A204.1 (cell line): ENCODE measurements at regions not wholly inside any gene's neighbourhood (a gene's known extent, or its start where the extent isn't known, plus 50 kb on each side); places are given as distances from the start of the nearest gene placed in this dataset.
"Not testable (repeated sequence)": the region's sequence is repeated elsewhere in the genome, so short reads cannot be mapped to it uniquely, and the experiment has no call there.

Source experiments
- FAIRE-seq: peaks from 2 replicates; lab custom pipeline; 2012; peaks lifted over from hg19 to GRCh38; lab: Jason Lieb, UNC

DNA sequence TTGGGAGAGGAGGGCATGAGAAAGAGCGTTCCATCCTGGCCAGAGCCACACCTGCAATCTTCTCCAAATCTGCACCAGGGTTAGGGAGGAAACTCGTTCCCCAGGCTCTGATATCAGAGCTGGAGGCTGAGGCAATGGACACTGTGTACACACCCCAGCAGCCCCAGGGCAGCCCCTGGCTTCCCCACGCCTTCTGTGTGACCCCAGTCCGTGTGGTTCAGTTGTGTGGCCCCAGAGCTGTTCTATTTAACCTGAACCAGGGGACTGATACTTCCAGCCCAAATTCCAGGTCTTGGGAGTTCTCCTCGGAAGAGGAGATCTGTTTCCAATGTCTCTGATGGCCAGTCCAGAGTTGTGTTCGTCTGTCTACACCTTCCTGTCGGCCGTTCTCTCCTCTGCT, 242.6 kb upstream of the EXOC2 start:
- no peak for FAIRE-seq

DNA sequence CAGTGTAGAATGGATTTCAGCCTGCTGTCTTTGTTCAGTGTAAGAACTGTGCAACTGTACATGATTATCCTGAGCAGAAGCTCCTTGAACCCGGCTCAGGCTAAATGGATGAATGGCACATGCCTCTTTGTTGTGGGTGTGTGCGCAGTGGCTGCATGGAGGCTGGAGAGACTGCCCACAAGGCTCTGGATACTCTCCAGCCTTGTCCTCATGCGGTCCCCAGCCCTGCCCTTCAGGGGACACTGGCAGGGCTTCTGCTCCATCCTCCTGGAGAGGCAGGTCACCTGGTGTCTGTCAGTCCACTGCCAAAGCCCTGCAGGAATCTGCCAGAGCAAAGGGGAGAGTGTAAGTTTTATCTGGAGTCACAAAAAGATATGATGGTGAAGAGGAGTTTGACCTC, 241.7 kb upstream of the EXOC2 start:
- FAIRE-seq: no peak

DNA sequence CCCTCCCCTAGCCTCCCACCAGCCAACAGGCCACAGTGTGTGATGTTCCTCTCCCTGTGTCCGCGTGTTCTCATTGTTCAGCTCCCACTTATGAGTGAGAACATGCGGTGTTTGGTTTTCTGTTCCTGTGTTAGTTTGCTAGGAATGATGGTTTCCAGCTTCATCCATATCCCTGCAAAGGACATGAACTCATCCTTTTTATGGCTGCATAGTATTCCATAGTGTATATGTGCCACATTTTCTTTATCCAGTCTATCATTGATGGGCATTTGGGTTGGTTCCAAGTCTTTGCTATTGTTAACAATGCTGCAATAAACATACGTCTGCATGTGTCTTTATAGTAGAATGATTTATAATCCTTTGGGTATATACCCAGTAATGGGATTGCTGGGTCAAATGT, 239.0 kb upstream of the EXOC2 start:
- not testable (repeated sequence) for FAIRE-seq

DNA sequence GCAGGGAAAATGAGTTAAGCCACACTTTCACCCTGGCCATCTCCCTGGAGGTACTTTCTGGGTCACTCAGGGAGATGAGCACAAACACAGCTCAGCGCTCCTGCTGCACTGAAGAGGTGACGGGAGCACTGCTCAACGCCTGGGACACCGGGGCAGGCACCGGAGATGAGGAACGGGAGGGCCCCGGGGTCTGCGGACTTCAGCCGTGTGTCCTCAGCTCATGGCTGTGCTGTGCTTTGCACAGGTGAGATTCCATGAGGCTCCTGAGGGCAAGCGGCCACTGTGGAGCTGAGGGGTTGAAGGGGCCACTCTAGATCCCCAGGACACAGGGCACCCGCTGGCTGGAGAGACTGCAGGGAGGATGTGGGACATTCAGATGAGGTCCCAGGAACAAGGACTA, 234.2 kb upstream of the EXOC2 start:
- no peak for FAIRE-seq

DNA sequence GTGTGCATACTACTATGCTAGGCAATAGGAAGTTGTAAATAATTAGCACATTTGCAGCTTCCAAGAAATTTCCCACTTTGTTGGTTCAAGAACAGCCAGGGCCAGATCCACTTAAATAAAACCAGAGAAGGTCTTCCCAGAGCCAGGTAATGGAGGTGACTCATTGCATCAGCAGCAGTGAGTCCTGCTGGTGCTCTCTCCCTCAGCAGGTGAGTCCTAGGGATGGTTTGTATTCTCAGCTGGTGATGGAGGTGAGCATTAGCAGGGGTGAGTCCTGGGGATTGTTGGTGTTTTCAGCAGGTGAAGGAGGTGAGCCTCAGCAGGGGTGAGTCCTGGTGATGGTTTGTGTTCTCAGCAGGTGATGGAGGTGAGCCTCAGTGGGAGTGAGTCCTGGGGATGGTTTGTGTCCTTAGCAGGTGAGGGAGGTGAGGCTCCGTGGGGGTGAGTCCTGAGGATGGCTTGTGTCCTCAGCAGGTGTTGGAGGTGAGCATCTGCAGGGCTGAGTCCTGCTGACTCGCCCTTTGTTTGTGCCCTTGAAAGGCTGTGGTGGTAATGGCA, 232.8 kb upstream of the EXOC2 start:
- no peak for FAIRE-seq

DNA sequence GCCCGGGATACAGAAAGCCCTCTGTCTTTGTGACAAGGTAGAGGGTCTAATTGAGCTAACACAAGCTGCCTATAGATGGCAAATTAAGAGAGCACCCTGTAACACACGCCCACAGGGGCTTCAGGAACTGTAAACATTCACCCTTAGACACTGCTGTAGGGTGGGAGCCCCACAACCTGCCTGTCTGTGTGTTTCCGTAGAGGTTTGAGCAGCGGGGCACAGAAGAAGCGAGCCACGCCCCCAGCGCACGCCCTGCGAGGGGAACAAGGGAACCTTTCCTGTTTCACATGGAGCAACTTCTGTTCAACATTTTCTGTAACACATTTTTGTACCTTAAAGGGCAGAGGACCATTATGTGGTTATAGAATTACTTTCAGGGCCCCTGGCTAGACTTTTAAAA, 231.7 kb upstream of the EXOC2 start:
- FAIRE-seq: no peak

DNA sequence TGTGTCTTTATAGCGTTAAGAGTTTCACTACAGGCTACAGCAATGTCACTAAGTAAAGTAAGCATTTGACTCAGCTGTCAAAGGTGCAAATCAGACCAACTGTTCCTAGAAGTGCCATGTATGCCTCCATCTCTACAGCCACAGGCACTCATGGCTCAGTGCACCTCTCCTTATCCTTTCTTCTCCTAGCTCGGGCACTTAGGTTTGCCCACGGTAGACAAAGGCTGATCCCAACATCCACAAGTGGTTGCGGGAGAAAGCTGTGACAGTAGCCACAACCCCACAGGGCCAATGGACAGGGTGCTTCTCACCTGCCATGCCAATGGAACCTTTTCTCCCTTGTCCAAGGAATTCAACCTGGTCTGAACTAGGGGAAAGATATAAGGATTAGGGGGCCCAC, 228.5 kb upstream of the EXOC2 start:
- FAIRE-seq: no peak

DNA sequence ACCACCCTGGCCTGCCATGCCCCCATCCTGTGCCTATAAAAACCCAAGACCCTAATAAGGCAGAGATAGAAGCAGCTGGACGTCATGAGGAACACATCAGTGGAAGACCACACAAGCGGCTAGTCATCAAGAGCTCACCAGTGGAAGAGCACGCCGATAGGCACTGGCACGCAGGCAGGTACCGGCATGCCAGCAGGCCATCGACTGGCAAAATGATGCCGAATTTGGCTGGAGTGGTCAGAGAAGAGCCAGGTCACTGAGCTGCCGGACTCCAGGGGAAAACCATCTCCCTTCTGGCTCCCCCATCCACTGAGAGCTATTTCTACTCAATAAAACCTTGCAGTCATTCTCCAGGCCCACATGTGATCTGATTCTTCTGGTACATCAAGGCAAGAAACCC, 227.6 kb upstream of the EXOC2 start:
- no peak for FAIRE-seq

DNA sequence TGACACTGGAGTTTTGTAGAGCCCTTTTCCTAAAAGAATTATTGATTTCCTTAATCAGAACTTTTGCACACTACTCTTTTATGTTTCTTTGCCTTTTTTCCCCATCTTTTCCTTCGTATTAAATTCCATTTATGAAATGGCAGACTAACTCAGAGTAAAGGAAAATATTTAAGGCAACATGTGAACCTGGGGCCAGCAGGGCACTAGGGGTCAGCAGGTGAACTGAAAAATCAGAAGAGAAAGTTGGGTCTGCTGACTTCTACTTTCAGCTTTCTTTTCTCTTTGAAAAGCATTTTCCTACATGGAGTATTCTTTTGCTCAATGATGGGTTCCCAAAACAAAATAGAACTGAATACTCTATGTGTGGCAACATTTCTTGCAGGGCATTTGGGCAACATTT, 226.6 kb upstream of the EXOC2 start:
- FAIRE-seq: no peak

DNA sequence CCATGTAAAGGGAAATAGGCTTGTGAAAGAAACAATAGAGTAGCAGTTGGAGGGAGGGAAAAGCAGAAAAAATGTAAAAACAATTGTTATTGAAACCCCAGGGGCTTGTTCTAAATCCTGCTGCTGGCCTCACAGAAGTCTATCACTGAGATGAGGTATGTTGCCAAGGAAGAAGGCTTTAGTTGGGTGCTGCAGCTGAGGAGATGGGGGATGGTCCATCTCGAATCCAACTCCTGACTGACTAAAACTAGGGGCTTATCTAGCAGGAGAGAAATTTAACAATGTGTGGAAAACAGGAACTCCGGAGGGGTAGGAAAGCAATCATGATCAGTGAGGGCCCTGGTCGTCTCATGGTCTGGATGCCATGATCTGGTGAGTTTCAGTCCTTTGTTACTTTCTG, 225.0 kb upstream of the EXOC2 start:
- no peak for FAIRE-seq

DNA sequence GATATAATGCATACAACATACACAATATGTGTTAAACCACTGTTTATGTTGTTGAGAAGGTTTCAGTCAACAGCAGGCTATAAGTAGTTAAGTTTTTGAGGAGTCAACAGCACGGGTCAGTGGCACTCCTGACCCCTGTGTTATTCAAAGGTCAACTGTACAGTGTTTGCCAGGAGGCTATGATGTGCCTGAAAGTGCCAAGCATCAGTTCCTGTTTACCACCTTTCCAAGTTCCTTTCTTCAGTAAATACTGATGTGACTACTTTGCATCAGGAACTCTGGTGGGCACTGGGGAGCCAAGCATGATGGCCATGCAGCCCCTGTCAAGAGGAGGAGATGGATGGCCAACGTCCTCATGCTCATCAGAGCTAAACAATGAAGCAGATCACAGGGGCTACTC, 224.4 kb upstream of the EXOC2 start:
- FAIRE-seq: no peak

DNA sequence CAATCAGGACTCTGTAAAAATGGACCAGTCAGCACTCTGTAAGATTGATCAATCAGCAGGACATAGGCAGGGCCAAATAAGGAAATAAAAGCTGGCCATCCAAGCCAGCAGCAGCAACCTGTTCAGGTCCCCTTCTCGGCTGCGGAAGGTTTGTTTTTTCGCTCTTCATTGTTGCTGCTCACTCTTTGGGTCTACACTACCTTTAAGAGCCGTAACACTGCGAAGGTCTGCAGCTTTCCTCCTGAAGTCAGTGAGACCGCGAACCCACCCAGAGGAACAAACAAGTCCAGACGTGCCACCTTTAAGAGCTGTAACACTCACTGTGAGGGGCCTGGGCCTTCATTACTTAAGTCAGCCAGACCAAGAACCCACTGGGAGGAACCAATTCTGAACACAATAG, 223.2 kb upstream of the EXOC2 start:
- FAIRE-seq: no peak

DNA sequence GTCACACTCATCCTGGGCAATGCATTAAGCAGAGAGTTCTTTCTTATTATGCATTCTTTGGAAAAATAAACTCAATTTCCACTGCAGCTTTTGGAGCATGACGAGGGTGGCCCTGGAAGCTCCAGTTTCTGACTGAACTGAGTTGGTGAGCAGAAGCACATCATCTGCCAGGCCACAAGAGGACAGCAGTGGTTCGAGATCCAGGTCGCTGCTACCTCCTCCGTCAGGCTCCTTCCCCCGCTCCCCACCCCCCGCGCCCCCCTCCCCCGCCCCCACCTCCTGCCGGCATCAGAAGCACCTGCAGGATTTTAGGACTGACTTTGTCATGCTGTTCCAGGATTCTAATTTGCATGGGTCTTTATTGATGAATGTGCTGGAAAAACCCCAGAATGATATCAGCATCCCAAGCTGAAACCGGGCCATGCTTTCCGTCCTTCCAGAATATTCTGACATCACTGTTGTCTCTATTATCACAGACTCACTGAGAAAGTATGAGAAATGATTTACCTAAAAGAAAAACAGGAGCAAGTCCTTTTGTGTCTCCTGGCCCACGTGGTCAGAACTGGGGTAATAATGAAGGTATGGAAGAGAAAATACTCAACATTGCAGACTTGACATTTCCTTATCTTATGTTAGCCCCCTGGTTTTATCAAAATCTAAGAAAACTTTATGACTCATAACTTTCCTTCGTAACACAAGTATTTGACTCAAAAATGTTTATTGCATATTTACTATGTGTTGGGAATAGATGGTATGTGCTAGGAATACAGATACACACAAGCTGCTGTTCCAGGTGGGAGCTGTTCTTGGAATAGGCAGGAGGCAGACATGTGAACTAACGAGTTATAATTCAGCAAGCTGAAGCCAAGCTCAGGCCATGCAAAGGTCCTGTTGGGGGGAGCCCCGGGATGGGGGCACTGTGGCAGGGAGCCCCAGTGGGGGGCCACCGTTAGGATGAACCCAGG, 220.2 kb upstream of the EXOC2 start:
- no peak for FAIRE-seq

DNA sequence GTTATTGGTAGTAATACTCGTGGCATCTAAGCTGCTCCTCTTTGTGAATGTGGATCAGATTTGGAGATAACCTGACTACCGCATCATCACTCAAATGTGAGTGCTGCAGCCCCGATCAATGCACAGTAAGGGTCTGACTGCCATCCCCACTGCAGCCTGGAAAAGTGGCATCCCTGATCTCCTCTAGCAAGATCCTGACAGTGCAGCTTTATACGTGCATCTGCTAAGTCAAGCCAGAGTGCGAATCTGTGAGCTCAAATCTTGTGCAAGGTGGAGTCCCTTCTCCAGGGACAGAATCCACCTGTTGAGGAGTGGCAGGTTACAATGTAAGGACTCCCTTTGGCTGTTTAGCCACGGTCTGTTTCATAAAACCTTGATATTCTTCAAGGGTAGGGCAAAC, 215.0 kb upstream of the EXOC2 start:
- no peak for FAIRE-seq

DNA sequence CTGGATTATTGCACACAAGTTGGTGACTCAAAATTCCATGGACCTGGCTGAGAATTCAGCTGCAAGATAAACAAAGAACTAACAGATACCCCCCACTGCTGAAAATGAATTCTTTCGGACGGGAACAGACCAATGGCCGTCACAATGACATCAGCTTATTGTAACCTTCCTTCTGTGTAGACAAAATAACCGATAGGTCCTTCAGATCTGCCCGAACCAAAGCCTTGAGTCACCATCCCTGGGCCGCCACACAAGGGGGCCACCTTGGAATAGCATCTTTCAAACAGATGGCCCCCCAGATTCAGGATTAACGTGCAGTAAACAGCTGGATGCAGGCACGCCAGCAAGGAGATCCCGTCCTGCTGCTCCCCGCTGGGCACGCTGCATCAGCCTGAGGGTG, 214.0 kb upstream of the EXOC2 start:
- no peak for FAIRE-seq

DNA sequence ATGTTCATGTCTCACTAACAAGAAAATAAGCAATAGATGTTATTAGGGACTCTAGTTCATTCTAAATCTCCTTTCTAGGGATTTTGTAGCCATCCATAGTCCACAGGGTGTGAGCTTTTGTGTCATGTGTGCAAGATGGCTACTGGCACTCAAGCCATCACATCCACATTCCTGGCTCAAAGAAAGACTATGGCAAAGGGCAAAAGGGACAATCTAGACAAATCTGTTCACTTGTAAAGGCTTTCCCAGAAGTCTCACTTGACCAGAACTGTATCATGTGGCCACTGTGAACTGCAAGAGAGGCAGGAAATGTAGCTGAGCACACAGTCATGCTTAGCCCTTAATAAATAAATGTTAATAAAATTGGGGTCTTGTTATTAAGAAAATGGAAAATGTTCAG, 212.6 kb upstream of the EXOC2 start:
- FAIRE-seq: no peak

DNA sequence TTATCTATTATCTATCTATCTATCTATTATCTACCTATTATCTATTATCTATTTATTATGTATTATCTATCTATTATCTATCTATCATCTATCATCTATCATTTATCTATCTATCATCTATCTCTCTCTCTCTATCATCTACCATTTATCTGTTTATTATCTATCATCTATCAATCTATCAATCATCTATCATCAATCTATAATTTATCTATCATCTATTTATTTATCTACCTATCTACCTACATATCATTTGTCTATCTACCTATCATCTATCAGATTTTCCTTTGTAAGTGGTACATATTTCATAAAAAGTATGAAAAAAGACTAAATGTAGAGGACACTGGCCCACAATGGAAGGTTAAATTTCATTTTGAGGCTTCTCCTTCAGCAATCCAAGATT, 212.1 kb upstream of the EXOC2 start:
- no peak for FAIRE-seq

DNA sequence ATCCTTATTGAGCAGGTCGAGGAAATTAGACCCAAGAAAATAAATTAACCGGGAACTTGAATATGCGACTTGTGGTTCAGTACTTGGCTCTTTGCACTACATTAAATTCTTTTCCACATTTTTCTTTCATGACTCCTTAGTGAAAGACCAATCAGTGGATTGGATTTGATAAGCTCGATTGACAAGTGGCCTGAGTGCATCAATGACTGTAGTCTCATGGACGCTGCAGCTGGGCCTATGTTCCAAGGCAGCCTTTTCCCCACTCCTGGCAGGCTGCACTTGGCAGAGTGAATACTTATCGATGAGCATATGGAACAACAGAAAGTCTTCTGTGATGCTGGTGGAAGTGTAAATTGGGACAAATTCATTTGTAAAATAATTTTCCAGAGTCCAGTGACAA, 210.8 kb upstream of the EXOC2 start:
- no peak for FAIRE-seq

DNA sequence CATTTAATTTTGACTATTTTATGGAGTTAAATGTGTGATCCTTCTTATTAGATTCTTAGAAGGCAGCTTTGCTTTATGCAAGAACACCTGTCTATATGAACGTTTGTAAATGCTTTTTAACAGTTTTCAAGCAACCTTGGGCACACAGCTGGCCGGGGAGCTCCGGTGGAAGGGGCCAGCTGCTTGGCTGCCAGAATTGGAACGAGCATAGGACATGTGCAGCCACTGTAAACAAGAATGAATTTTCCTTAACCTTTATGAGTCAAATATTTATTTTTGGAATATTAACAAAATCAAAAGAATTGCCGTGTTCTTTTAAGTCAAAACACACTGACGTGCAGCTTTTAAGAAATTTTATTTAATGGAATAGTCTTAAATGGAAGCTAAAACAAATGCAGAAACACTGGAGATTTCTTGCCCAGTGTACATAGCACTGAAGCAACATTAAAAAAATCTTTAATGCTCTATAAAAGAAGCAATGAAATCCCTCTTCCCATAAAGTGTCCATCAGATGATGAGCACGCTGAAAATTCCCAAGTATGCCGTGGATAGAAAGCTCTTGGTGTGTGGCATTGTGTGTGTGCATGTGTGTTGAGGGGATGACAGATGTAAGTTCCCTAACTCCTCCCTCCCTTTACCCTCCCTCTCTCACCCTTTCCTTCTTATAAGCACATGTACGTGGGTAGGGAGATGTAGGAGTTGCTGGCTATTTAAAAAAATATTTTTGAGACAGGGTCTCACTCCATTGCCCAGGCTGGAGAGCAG, 208.9 kb upstream of the EXOC2 start:
- FAIRE-seq: no peak

DNA sequence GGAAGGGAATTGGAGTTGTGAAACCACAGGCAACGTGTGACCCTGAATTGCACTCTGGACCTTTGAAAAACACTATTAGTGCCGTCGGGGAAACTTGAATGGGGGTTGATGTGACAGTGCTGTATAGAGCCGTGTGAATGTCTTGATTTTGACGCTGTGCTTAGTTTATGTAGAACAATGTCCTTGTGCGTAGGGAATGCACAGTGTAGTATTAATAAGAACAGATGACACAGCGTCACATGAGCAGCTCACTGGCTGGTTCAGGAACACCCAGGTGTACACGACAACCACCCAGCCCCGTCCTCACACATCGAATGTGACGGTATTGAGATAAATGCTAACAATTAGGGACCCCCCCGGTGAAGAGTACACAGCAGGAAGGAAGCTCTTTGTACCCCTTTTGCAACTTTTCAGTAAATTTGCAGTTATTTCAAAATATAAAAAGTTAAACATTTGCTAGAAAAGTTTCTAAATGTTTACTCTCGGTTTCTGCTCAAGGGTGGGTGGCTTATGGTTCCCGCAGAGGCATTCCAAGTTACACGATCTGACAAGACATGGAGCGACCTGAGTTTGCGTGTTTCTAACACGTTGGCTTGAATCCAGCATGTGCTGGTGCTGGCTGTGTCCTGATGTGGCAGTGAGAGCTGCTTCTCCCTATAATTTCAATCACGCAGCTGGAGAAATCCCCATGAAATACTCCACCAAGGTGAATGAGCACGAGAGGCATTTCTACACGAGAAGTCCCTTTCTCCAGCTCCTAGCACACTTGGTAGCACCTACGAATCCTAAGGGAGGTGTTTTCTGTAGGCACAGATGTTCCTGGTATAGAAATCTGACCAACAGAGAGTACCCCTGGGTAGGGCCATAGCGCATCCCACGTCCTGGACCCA, 208.0 kb upstream of the EXOC2 start:
- FAIRE-seq: no peak

DNA sequence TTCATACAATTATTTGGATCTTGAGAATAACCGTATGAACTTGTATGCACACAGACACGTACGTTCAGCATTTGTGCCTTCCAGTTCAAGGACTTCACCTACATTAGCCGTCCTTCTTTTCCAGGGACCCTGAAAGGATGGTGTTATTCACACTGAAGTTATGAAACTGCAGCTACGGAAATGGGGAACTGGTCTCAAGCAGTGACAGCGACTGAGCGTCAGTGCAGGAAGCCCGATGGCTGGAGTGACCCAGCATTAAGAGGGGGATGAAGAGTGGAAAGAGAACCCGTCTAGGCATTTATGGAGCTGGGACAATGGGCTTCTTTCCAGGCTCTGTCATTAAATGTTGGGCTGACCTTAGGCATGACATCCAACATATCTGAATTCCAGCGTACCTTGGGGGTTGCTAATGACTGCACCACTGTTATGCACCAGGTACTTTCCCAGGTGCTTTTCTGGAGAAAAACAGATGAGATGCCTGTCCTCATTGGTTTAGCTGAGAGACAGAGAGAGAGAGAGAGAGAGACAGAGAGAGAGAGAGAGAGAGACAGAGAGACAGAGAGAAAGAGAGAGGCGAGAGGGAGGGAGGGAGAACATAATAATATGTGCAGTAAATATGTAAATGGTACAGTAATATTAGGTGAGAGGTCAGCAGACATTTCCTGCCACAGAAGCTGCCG, 204.7 kb upstream of the EXOC2 start:
- no peak for FAIRE-seq

DNA sequence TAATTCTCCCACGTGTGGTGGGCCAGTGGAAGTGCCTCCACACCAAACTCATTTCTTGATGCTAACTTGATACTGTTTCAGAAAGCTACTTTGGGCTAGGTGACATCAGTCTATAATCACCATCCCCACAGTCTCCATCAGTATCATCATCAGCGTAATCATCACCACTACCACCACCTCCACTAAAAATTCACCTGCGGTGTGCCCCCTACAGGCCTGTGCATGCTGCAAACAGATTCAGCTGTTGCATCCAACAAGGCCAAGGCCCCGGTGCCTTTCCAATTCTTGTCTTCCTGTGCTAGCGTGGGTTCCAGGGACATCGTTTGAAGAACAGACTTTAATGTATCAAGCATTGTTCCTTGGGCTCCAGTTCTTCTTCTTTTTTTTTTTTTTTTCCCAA, 201.3 kb upstream of the EXOC2 start:
- no peak for FAIRE-seq
